KG1 (cell line): ENCODE measurements at regions not wholly inside any gene's neighbourhood (a gene's known extent, or its start where the extent isn't known, plus 50 kb on each side); places are given as distances from the start of the nearest gene placed in this dataset.
"Not testable (repeated sequence)": the region's sequence is repeated elsewhere in the genome, so short reads cannot be mapped to it uniquely, and the experiment has no call there.

Source experiments
- DNase-seq: peaks from one replicate; lab custom pipeline; 2025; lab: John Stamatoyannopoulos, UW

DNA sequence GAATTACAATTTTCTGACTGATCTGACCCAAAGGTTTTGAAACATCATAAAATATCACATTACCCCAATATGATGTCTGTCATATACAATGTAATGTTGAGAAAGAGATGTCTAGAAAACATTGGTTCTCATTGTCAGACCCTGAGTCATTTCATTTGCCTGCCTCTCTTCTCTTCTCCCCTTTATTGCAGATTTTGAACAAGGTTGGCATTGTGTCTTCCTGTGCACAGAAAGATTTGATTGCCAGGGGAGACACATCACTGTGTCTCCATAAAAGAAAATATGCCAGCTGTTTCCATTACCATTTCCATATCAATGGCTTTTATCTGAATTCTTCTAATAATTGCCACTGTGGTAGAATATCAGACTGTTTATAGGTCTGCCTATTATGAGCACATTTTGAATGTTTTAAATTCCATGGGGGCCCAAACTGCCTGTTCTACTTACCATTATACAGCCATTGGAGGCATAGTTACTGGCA is 65.6 kb downstream of the IFI44 start:
- no peak for DNase-seq

DNA sequence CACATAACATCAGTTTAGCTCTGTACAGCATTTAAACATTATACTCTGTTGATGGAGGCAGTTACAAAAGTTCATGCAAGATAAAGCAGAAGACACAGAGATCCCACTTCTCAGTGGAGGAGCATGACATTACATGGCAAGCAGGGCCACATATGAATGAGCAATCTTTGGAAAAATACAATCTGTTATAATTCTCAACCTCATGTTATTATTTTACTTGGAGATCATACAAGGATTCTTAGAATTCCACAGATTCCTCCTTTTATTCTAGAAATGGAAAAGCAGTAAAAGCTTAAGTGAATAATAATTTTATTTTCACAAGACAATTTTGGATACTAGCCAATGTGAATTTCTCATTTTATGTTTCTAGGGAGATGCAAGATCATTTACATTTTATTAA is 66.6 kb downstream of the IFI44 start:
- no peak for DNase-seq

DNA sequence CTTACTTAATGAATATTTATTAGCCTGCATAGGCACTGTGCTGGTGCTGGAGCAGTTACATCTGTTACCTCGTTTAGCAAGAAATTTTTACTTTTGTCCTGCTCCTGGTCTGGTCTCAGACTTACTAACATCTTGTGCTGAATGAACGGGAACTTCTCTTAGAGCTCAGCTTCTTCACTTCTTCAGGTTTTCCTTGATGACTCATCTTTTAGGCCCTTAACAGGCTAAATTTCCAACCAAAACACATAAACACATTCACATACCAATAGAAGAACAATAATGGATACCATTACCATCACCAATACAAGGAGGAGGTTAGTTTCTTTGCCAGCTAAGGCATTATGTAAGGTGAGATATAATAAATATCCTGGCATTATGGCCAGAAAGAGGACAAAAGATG is 68.9 kb downstream of the IFI44 start:
- DNase-seq = no peak

DNA sequence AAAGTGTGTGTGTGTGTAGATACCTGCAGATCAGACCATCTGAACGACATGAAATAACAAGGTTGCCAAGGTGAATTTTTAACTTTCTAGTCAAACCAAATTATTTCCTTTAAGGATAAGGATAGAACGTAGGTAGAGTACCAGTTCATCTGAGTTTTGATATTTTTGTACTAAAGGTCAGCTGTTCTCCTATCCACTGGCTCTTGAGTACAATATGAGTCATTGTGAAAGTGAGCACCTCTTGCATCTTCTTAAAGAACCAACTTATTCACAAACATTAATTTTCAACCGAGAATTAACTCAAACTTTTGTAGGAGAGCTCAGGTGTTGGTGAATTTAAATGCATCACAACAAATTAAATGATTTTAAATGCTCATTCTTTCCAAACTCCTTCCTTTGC is 71.5 kb downstream of the IFI44 start:
- no peak for DNase-seq

DNA sequence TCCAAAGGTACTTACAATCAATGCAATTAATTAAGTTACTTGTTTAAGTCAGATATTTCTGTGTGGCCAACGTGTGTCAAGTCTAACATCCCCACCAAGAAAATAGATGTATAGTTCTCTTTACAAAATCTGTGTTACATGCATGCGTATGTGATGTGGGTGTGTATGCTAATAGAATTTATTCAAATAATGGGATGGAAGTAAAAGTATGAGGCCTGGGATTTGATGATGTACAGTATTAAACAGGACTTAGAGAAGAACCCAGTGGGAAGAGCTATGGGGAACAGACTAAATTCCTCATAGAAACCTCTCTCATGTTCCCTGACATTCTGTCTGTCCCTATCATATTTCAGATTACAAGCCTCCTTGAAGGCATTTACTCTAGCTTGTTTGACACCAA is 72.5 kb downstream of the IFI44 start:
- DNase-seq = no peak

DNA sequence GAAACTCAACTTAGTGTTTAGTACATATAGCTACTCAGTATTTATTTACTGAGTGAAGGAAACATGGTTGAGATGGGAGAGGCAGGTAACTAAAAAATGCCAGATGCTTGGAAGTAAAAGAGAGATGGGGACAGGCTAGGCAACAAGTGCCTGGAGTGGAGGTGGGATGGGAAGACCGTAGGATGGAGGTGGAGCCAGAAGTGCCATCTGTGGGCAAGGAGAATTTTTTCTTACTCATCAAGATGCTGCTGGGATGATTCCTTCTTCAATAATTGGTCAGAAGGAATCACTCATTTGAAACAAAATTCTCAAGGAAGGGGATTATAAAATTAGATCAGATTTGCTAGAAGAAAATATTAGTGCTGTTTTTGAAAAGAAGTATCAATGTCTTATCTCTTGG is 72.9 kb downstream of the IFI44 start:
- no peak for DNase-seq

DNA sequence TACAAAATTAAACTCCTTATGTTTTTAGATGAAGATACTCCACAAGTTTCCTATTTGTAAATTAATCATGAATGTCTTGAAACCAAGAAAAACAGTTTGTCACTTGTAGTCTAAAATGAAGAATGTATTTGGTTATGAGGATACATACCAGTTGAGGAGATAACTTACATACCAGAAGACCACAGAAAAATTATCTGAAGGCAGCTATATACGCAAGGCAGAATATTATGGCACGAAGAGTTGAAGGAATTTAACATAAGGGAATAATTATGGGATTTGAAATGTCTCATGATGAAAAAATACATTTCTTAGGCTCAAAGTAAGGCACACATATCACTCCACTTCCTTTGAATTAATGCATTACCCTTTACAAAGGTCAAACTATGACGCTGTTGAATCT is 73.3 kb downstream of the IFI44 start:
- DNase-seq = no peak

DNA sequence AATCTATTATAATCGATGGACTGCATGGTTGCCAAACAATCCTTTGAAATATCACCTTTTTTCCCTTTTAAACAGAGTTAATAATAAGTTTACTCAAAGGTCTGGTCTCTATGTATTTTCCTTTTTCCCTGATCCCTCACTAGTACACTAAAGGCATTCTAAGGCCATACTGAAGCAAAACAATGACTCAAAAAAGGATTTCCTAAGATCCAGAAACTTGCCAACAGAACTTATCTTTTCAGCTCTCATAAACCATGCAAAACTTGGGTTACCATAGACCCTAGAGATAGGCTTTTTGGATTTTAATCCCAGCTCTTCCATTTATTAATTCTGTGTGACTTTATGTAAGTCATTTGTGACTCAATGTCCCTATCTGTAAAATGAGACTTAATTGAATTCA is 77.1 kb downstream of the IFI44 start:
- no peak for DNase-seq

DNA sequence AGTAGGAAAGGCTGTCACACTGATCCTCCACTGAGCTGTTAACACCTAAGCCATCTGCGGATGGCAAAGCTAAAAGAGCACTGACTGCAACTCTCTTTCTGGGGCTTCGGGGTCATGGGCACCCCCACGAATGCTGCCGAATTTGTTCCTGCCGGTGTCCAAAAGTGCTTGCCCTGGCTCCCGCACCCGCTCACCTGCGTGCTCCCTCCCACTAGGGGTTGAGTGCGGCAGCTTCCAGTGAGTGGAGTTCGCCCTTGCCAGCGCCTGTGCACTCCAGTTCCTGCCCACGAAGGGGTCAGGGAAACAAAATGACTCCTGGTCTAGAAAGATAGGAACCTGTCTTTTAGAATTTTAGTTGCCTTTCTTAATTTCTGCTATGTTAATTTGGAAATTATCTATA is 78.7 kb downstream of the IFI44 start:
- no peak for DNase-seq

DNA sequence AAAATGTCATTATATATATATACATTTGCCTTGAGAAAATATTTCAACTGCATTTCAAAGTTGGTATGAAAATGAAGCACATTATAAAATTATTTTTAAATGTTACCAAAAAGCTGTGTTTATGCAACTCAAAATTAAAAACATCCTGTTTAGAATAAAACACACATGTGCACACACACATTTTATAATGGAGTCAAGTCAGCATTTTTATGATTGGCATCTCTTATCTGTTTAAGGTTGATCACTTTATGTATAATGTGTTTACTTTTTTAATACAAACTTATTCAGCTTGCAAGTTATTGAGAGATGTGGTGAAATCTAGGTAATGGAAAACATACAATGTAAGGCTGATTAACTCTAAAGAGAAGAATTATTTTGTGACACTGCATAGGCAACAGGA is 80.4 kb downstream of the IFI44 start:
- no peak for DNase-seq

DNA sequence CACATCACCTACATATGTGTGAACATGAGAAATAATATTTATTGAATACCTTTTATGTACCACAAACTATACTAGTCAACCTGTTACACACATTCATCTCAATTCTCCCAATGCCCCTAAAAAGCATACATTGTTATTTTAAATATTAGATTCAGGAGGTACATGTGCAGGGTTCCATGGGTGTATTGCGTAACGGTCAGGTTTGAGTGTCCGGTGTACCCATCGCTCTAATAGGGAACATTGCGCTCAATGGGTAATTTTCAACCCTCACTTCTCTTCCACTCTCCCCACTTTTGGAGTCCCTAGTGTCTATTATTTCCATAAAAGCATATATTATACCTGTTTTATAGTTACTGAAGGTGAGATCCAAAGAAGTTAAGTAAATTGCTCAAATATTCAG is 82.0 kb downstream of the IFI44 start:
- DNase-seq = no peak

DNA sequence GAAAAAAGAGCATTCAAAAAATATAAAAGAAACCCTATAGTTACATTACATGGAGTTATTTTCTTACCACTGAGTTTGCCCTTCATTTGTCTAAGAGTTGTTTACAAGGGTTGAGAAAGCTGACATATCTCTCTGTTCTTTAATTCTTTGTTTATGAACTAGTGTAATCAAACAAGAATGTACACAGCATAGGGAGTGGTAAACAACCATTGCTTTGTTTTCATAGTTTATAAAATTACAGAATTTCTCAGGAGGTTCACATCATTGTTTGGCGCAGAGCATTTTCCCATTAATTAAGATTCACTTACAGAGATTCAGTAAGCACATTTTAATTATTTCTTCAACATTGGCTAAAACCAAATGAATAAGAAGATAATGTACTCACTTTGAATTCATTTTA is 87.6 kb downstream of the IFI44 start:
- no peak for DNase-seq

DNA sequence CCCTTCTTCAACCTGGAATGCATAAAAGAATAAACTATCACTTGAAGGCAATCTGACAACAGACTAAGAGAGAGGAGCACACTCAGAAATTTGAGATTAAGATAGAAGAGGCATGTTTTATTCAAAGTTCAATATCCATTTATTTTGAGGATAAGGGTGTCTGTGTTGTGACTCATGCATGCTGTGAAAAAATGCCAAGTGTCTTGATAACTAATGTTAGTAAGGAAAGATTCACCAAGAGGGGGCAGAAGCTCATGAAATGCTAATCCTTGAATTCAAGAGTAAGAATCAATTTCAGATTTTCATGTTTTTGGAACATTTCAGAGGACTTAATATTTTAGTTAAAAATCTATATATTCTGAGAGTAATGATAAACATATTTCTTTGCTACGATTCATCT is 94.0 kb downstream of the IFI44 start:
- DNase-seq = no peak

DNA sequence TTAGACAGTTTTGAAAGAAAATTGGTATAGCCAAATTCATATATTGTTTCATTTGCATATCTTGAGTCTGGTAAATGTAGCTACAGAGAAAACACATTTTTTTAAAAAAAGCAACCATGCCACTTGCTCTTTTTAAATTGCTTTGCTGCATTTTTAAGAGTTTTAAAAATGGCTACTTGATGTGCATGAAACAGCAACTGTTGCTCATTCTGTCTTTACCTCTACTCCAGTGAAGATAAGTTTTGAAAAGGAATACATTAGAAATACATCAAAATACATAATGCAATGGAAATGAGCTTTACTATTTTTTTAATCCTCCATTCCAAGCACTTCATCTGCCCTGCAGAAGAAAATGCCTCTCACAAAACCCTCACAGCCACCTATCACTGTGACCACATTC is 95.5 kb downstream of the IFI44 start:
- no peak for DNase-seq

DNA sequence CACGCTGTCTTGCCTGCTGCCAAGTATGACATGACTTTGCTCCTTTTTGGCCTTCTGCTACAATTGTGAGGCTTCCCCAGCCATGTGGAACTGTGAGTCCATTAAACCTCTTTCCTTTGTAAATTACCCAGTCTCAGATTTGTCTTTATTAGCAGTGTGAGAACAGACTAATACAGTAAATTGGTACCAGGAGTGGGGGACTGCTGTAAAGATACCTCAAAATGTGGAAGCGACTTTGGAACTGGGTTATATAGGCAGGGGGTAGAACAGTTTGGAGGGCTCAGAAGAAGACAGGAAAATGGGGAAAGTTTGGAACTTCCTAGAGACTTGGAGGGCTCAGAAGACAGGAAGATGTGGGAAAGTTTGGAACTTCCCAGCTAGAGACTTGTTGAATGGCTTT is 104.0 kb downstream of the IFI44 start:
- not testable (repeated sequence) for DNase-seq

DNA sequence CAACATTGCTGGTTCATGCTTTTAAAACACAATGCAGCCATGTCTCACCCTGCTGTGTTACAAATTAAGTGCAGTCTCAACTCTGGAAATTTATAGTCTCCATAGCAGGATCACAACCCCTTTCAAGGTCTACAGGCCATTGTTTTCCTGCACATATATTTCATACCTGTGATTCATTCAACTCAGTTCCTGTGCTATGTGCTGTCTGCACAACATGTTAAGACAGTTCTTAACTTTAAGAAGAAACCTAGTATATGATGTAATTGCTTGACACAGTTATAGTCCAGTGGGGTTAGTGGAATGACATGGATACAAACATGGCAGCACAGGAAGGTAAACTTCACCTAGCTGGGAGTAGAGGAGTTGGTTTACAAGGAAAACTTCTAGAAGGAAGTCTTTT is 106.4 kb downstream of the IFI44 start:
- DNase-seq = no peak

DNA sequence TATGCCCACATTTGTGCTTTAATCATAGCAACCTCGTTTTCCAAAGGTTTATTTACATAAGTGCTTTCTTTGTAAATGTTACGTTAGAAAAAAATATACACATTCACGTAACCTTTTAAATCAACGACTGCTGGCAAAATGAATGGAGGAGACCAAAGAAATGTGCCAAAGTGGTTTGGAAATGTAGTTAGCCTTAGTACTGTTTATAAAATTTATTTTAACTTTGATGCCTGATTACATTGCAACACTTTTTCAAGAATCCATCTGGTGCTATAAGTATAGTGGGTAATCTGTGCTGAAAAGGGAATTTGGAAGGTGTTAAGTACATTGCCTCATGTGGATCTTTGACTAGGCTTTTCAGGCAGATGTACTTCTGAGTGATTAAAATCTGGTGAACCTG is 108.9 kb downstream of the IFI44 start:
- no peak for DNase-seq

DNA sequence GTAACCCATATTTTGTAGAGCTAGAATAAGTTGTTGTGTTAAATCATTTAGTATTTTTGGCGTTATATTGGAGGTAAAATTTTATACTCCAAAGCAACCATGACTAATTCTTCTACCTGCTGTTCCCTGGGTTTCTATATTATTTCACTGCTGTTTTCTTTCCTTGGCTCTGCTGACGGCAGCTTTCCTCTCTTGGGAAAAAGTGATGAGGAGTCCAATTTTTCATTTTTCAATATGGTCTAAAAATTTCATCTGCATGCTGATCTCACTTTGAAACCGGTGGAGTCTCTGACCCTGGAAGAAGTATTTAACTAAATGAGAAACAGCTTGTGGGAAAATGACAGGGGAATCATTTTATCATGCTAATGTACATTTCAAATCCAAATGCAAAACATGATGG is 110.2 kb downstream of the IFI44 start:
- no peak for DNase-seq

DNA sequence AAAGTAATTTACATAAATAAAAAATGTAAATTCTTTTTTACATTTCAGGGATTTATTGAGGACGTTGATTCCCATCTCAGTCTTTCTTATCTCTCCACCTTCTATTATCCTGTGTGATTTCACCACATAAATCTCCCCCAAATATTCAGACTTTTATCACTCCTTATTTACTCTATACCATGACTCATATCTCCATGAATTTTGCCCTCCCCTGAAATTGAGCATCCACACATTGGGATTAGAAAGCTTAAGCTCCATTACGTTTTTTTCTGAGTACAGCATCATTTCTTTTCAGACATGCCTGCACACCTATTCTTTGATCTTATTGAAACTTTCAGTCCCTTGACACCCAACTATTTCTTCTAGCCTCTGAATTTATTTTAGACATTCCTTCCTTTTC is 111.2 kb downstream of the IFI44 start:
- DNase-seq = no peak

DNA sequence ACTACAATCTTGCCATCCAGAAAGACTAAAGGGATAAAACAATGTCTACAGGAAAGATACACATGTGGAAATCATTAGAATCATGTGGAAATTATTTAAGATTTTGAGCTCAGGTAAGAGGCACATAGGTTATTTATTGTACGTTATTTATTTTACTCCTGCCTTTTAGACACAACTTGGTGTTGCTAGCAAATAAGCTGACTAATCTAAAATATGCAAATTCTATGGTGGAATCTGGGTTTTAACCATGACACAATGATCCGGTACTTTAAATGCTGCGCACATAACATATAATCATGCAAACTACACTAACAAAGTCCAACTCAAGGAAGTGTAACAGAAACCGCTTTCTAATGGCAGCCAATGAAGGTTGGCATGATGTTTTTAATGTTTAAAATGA is 112.5 kb downstream of the IFI44 start:
- no peak for DNase-seq

DNA sequence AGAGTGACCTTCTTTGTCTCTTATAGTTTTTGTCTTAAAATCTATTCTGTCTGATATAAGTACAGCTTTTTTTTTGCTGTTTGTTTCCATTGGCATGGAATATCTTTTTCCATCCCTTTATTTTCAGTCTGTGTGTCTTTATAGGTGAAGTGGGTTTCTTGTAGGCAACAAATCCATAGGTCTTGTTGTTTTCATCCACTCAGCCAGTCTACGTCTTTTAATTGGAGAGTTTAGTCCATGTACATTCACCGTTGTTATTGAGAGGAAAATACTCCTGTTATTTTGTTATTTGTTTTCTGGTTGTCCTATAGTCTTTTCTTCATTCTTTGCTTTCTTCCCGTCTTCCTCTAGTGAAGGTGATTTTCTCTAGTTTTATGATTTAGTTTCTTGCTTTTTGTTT is 115.9 kb downstream of the IFI44 start:
- no peak for DNase-seq

DNA sequence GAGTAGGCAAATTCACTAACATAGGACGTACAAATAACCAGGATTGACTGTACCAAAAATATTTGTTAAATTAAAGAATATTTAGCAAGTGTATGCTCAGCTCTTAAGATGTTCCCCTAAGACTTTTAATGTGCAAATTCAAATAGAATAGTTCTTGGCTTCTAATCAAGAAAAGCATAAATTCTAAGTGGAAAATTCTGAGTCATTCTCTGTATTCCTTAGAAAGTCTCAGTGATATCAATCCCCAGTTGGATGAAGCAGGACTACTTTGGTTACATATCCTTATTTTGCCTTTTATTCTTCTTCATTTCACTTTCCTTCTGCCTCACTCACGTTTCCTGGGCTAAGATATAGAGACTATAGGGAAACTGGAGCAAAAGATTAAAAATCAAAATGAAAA is 130.2 kb downstream of the IFI44 start:
- no peak for DNase-seq

DNA sequence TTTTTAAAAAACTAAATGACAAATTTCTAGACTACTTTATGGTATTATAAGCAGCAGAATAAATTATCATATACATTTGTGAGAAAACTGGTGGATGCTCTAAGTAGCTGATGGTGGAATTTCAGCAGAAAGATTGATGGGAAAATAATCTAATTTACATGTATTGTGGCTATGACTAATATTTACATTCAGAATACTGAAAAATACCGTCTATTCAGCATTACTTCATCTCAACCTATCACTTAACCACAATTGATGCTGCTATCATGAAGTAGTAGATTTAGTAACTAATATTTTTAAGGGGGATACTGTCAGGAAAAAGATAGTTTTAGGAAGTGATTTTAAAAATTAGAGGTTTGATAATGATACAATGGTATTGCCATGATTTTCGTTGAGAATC is 137.9 kb downstream of the IFI44 start:
- no peak for DNase-seq

DNA sequence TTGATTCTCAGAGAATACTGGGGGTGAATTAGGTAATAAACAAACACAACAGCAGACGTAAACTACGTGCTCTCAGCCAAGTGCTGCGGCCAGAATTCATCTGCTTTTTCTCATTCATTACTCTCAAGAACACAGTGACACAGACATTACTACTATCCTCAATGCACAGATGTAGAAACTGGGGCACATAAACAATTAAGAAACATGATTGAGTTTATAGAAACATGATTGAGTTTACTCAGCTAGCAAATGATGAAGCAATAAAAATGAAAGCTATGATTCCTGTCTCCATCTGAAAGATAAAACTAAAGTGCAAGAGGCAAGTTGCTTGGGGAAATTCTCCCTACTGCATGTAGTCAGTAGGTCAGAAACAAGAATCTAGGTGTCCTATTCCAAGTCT is 140.5 kb downstream of the IFI44 start:
- DNase-seq = no peak

DNA sequence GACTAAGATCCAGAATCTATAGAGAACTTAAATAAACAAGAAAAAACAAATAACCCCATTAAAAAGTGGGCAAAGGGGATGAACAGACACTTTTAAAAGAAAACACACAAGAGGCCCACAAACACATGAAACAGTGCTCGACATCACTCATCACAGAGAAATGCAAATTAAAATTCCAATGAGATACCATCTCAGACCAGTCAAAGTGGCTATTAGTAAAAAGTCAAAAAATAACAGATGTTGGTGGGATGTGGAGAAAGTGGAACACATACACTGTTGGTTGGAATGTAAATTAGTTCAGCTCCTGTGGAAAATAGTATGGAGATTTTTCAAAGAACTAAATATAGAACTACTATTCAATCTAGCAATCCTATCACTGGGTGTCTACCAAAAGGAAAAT is 143.1 kb downstream of the IFI44 start:
- no peak for DNase-seq
